SHP77 (cell line): ENCODE measurements at regions not wholly inside any gene's neighbourhood (a gene's known extent, or its start where the extent isn't known, plus 50 kb on each side); places are given as distances from the start of the nearest gene placed in this dataset.

Source experiments
- DNase-seq, 2 experiments: peaks; one replicate each; lab custom pipeline; 2025; lab: John Stamatoyannopoulos, UW

DNA sequence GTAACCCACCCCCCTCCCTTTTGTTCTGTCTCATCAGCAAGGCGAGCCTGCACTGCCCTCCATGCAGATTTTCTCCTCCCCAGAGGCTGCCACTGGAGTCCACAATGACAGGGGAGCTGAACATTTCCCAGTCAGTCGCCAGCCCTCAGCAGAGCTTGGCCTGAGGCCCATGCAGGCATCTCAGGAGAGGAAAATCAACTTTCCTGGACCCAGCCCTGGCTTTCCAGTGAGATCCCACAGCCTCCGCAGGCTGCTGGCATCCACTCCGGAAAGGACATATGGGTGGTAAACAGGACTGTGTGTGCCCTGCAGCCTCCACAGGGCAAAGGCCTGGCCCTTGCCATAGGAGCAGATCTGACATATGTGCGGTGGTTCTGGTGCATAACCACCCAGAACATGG is 253.8 kb downstream of the TNS1 start:
- no peak for DNase-seq

DNA sequence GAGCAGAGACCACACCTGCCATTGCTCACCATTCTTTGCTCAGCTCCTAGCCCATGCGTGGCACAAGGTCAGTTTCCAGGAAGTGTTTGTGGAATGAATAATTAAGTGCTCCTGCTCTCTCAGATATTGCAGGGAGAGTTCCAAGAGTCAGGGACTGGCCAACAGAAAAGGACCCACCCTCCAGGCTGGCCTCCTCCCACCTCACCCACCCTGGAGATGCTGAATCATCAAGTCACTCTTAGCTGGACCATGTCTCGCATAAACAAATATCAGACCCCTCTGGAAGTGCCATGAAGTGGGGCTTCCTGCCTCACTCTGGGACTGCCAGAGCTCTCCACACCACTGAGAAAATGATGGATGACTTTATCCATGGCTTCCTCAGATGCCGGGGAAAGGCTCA is 256.0 kb downstream of the TNS1 start:
- DNase-seq = no peak

GRCh38 chr2:217743966-217744761 is 258.6 kb downstream of the TNS1 start:
- DNase-seq = no peak

GRCh38 chr2:217743407-217743806 is 259.4 kb downstream of the TNS1 start:
- no peak for DNase-seq

GRCh38 chr2:217742841-217743240 is 260.0 kb downstream of the TNS1 start:
- no peak for DNase-seq

DNA sequence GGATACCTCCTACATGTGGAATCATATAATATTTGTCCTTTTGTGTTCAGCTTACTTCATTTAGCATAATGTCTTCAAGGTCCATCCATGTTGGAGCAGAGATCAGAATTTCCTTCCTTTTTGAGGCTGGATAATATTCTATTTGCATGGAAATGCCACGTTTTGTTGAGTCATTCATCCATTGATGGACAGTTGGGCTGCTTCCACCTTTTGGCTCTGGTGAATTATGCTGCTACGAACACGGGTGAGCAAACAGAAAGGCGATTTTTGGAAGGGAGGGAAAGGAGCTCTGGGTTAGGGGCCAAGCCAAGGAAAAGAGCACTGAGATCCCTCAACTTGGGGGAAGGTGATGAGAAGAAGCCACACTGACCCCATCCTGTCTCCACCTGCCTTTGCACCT is 260.5 kb downstream of the TNS1 start:
- no peak for DNase-seq

GRCh38 chr2:217741381-217741955 is 261.3 kb downstream of the TNS1 start:
- DNase-seq = no peak

DNA sequence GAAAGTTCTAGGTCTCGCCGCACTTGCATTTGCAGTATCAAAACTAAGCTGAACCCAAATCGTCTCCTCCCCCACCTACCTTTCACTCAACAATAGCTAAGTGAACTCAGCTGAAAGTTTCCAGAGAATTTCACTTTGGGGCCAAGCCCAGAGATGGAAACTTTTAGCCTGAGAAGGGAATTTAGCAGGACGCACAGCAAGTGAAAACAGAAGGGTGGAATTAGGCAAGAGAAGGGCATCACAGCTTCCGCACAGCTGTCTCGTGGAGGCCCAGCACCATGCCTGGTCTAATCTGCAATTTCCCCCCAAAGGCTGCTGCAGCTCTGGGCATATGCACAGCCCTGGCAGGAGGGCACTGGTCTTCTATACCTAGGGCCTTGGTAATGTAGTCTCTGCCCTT is 262.0 kb downstream of the TNS1 start:
- no peak for DNase-seq

GRCh38 chr2:217740178-217740577 is 262.6 kb downstream of the TNS1 start:
- no peak for DNase-seq

GRCh38 chr2:217739741-217740140 is 263.1 kb downstream of the TNS1 start:
- DNase-seq = no peak

- no peak for DNase-seq
These were observed 264.7 kb downstream of the TNS1 start for GRCh38 chr2:217738061-217738460.

- DNase-seq = no peak
These were observed 265.8 kb downstream of the TNS1 start for GRCh38 chr2:217736776-217737550.

DNA sequence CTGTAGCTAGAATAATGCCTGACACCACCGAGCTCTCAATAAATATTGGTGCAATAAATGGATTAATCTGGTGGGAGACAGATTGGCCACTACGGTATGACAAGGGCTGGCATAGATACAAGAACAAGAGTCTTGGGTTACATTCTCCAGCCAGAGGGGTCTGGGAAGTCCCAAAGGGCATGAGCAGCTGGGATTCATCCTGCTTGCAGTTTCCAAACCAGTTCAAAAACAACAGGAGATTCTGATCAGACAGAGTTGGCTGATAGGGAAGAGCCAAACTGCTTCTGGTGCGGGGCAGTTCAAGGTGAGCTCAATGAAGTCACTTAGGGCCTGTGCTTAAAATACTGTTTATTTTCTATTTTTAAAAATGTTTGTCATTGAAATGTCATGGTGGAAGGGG is 266.9 kb downstream of the TNS1 start:
- no peak for DNase-seq

GRCh38 chr2:217735034-217735433 is 267.8 kb downstream of the TNS1 start:
- no peak for DNase-seq

DNA sequence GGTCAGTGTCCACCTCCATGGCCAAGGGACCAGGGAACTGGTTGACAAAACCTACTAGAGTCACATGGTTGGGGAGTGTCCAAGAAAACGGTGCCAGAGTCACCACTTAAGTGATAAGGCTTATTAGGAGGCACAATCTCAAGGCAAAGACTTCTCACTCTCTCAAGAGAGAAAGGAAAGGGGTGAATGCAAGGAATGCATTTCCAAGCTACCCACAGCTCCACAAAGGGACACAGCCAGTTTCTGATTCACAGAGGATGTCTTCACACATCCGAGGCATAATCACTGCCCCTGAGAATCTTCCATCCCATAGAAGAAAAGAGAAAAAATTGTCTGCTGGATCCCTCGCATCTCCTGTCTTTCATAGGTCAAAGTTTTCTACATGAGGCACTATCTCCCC is 269.3 kb downstream of the TNS1 start:
- no peak for DNase-seq

GRCh38 chr2:217732992-217733391 is 269.8 kb downstream of the TNS1 start:
- no peak for DNase-seq

DNA sequence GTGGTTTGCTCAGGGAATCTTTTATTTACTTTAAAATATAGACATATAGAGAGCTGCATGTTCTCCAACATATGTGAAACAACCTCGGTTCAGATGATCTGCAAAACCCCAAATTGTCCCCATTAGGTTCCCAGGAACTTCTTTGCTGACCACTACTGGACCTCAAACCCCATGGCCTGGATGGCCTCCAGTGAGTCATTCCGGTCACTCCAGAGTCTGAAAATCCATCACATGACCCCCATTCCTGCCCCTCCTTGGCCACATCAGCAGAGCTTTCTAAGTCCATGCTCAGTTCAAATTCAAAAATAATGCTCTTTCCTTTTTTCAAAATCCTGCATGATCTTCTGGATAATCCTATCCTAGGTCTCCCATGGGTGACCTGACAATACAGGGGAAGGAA is 271.0 kb downstream of the TNS1 start:
- DNase-seq = no peak

DNA sequence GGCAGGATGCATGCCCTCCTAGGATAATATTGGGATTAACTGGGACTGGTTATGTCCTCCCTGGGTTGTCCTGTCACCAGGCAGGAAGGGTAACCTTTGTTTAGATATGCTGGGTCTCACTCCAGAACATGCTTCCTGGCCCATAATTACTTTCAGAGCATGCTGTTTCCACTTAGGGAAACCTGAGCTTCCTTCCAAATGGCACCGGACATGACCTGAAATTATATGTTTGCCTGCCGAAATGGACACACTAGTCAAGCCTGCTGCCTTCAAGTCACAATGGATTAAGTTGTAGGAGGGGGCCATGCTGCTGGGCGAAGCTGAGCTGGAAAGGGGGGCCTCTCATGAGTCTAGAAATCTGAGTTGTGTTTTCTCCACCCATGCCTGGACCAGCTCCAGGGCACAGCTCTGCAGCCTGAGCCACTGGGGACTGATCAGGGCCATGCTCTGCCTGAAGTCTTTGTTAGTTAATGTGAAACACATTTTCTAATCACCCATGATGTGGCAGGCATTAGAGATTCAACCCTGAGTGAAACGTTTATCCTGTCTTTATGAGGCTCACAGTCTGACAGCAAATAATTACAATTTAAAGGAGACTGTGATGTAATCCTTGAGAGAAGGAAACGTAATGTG is 273.3 kb downstream of the TNS1 start:
- no peak for DNase-seq

DNA sequence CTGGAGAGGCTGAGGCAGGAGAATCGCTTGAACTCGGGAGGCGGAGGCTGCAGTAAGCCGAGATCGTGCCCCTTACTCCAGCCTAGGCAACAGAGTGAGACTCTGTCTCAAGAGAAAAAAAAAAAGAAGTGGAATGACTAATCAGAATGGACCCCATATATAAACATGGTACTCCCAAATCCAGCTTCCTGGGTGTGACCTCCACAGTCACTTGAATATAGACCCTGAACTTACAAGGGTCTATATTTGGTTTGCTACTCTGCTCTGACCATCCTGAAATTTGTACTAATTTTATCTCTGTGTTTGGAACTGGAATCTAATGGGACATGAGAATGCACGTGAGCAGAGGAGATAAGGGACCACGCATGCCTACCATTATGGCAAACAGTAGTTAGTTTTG is 275.0 kb downstream of the TNS1 start:
- no peak for DNase-seq

- no peak for DNase-seq
These were observed 277.4 kb downstream of the TNS1 start for GRCh38 chr2:217725409-217725808.

DNA sequence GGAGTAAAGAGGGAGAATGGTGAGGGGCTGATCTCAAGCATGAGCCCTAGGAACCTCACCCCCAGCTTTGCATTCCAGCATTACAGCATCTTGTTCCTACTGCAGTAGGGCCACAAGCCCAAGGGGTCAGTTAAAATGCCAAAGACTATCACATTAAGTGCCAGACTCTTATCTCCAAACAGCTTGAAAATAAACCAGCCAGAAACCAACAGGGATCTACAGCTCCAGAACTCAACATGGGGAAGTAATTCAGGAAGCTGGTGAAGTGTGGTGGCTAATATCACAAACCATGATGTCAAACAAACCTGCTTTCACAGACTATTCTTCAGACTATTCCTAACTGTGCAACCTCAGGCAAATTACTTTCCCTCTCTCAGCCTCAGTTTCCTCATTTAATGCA is 278.3 kb downstream of the TNS1 start:
- DNase-seq = no peak

GRCh38 chr2:217723981-217724380 is 278.8 kb downstream of the TNS1 start:
- DNase-seq = no peak
